Fibroblast of villous mesenchyme (primary cell): ENCODE measurements at regions not wholly inside any gene's neighbourhood (a gene's known extent, or its start where the extent isn't known, plus 50 kb on each side); places are given as distances from the start of the nearest gene placed in this dataset.

Experiments used
- DNase-seq: peaks from one replicate; pipeline ENCODE4 v3.0.0-alpha.2; 2010; ENCODE audit warnings: low read depth
- H3K4me3 ChIP-seq: 2 replicates; pipeline ENCODE4 v1.5.1; 2011; ENCODE audit warnings: low read depth, mild to moderate bottlenecking, low read length
- CTCF ChIP-seq: IDR thresholded peaks from 2 replicates; pipeline ENCODE4 v1.5.1; 2012; ENCODE audit warnings: low read depth, mild to moderate bottlenecking, low read length; ENCODE audit not compliant: insufficient read depth

DNA sequence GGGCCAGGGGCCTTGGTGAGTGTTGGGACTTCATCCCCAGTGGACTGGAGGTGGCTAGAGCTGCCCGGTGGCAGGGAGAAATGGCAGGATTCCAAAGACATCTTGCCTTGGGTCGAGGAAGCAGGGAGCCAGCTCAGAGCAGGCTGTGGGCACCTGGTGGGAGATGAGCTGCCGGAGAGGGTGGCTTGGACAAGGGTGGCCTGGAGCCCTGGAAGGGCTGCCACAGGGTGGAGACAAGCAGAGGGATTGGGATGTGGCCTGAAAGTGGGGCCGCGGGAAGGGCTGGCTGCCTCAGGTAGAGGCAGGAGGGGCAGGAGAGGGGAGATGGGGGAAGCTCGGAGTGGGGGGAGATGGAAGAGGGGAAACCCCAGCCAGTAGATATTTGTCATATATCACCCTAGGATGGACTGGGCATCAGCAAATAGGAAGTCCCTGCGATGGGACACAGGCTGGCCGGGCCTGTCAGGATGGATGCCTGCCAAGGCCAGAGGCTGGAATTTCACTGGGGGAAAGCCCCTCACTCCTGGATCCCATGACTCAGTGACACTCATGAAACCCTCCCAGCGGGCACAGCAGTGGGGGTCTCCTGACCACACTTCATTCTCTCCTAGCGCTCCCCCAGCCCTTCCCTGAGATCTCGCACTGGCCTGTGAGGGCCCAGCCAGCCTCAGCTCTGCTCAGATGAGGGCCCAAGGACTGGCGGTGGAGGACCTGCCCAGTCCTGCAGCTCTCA lies 72.0 kb upstream of the SHISAL1 start:
- no peak for TF ChIP-seq CTCF
- no peak overlapping the region for H3K4me3 ChIP-seq
- no peak for DNase-seq

DNA sequence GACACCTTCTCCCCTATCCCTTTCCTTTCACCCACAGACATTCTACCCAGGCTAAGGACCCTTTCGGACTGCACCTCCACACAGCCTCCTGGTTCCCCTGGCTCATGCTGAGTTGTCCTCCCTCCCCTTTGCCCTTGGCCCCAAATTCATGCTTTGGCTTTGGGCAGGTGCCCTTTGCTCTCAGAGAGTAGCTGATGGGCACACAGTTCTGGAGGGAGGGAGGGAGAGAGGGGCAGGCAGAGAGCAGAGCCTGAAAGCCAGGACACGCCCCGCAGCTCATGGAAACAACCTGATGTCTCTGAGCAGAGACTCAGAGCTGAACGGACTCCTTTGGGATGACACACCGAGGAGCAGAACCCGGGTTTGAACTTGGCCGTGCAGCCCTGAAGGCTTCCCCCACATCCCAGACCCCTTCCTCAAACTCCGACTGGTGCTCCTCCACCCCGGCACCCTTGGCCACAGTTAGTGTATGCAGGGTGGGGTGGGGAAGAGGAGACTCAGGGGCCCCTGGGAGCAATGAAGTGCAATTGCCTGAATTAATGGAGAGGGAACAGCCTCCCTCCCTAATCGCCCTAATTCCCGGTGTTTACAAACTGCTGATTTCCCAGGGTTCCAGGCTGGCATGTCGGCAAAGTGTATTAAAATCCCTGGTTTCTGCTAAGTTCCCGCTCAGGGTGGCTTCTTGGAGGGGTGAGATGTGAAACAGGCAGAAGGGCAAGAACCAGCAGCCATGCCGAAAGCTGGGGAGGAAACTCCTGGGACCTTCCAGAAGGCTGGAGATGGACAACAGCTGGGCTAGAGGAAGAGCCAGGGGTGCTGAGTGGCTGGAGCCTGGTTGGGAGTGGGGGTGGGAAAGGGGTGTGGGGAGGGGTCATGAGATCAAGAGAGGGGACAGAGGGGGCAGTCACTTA lies 71.2 kb upstream of the SHISAL1 start:
- TF ChIP-seq CTCF: no peak
- H3K4me3 ChIP-seq: no peak overlapping the region
- no peak for DNase-seq

GRCh38 chr22:44383064-44383575 lies 70.4 kb upstream of the SHISAL1 start:
- no peak overlapping the region for H3K4me3 ChIP-seq
- no peak for DNase-seq
- TF ChIP-seq CTCF: no peak

DNA sequence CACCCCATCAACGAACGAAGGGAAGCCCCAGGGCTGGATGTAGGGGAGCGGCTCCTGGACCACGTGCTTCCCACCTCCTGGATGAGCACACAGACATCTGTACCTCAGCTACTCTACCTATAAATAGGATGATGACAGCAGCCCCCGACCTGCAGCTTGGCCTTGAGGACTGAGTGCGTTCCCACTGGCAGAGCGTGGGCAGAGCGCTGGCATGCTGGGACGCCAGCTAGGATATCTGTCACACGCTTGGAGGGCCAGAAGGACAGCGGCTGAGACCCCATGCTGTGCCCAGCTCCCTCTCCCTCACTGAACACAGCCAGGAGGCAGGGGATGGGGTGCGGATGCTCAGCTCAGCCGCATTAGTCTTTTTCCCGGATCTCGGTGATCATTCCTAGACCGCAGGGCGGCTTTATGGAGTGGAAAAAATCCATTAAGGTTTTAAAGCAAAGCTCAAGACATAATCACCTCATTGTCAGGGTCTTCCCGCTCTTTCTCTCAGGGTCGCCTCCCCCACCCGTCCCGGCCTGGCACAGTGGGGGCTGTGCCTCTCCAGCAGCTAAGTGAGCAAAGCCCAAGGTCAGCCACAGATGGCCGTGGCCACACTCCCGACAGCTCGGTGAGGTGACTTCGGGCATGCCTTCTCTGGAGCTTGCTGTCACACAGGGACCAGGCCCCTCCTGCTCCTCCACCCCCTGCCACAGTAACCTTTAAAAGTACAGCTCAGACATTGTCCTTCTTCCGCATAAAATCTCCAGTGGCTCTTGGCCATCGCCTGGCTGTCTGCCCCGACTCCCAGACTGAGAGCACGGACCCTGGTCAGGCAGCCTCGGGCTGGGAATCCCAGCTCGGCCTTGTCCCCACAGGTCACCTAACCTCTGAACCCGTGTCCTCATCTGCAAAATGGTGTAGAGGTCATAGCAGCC lies 69.6 kb upstream of the SHISAL1 start:
- DNase-seq: no peak
- H3K4me3 ChIP-seq: no peak overlapping the region
- TF ChIP-seq CTCF: no peak

- H3K4me3 ChIP-seq: no peak overlapping the region
- TF ChIP-seq CTCF: no peak
- no peak for DNase-seq
Observed at GRCh38 chr22:44381761-44382115, 69.0 kb upstream of the SHISAL1 start.

DNA sequence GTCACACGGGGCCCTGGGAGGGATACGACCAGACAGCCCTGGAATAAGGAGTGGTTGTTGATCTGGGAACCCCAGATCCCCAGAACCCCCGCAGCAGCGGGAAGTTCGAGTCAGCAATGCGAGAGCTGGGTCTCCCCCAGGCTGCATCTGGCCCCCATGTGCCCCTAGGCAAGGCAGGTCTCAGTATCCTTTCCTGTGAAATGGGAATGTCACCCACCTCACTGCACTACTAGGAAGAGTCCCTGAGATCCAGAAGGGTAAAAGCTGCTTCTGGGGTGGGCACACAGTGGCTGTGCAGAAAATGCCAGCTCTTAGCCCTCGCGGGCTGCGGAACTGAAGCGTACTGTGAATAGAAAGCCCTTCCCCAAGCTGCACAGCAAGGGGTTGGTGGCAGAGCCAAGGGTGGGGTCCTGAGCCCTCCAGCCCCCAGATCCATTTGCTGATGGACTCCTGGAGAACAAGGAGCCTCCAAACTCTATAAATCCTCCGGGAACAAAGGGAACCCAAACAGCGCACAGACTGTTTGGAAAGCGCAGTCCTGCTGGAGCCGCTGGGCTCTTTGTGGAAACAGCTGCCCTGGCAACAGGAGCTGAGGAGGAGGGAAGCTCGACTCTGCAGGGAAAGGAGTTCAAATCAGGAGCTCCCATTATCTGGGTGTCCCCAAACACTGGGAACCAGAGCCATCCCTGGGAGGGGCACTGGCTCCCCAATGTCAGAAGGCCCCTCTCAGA lies 68.2 kb upstream of the SHISAL1 start:
- no peak overlapping the region for H3K4me3 ChIP-seq
- no peak for DNase-seq
- no peak for TF ChIP-seq CTCF
